ENCODE measurements at regions not wholly inside any gene's neighbourhood (a gene's known extent, or its start where the extent isn't known, plus 50 kb on each side); places are given as distances from the start of the nearest gene placed in this dataset.

- DNase-seq = no peak
These were observed 99.8 kb upstream of the MAP1B start for GRCh38 chr5:72007336-72008111.

GRCh38 chr5:72009280-72009679, 98.0 kb upstream of the MAP1B start:
- no peak for DNase-seq

GRCh38 chr5:72010430-72010829, 96.8 kb upstream of the MAP1B start:
- DNase-seq = no peak

- DNase-seq = no peak
These were observed 94.4 kb upstream of the MAP1B start for GRCh38 chr5:72012906-72013305.

GRCh38 chr5:72013766-72014624, 93.3 kb upstream of the MAP1B start:
- DNase-seq = no peak

- DNase-seq = no peak
These were observed 92.1 kb upstream of the MAP1B start for GRCh38 chr5:72015103-72015548.

GRCh38 chr5:72018143-72018803, 89.0 kb upstream of the MAP1B start:
- no peak for DNase-seq

- DNase-seq = no peak
These were observed 86.9 kb upstream of the MAP1B start for GRCh38 chr5:72020161-72020983.

GRCh38 chr5:72021651-72022357, 85.5 kb upstream of the MAP1B start:
- peak; percentile 34 for DNase-seq

- DNase-seq = no peak
These were observed 78.9 kb upstream of the MAP1B start for GRCh38 chr5:72028382-72028781.

GRCh38 chr5:72030237-72030636, 77.0 kb upstream of the MAP1B start:
- no peak for DNase-seq

- peak; percentile 8 for DNase-seq
These were observed 74.5 kb upstream of the MAP1B start for GRCh38 chr5:72032788-72033187.

- no peak for DNase-seq
These were observed 72.5 kb upstream of the MAP1B start for GRCh38 chr5:72034770-72035169.

- no peak for DNase-seq
These were observed 71.4 kb upstream of the MAP1B start for GRCh38 chr5:72035831-72036230.

- no peak for DNase-seq
These were observed 70.3 kb upstream of the MAP1B start for GRCh38 chr5:72036951-72037350.

- DNase-seq = no peak
These were observed 66.8 kb upstream of the MAP1B start for GRCh38 chr5:72040513-72040912.

- DNase-seq = no peak
These were observed 65.6 kb upstream of the MAP1B start for GRCh38 chr5:72041654-72042053.

GRCh38 chr5:72042097-72042496, 65.2 kb upstream of the MAP1B start:
- no peak for DNase-seq

- no peak for DNase-seq
These were observed 61.6 kb upstream of the MAP1B start for GRCh38 chr5:72045692-72046091.

- DNase-seq = no peak
These were observed 61.2 kb upstream of the MAP1B start for GRCh38 chr5:72046106-72046505.

GRCh38 chr5:72055636-72056035, 51.6 kb upstream of the MAP1B start:
- DNase-seq = no peak
